OCI-LY3 (cell line): ENCODE measurements at regions not wholly inside any gene's neighbourhood (a gene's known extent, or its start where the extent isn't known, plus 50 kb on each side); places are given as distances from the start of the nearest gene placed in this dataset.

Source experiments
- CTCF ChIP-seq: fragments of 200-600, 300-600 bp; sonication (generic); IDR thresholded peaks from 2 replicates; pipeline ENCODE4 v1.5.1; 2014; ENCODE audit warnings: antibody characterized with exemption, low read length, low read depth
- EZH2phosphoT487 ChIP-seq: fragments of 200-600 bp; shearing (Covaris generic); IDR thresholded peaks from 2 replicates; pipeline ENCODE4 v1.6.1; 2018; ENCODE audit warnings: antibody characterized with exemption, mixed run types, low read depth

GRCh38 chr3:180183346-180183745, 146.6 kb upstream of the PEX5L start:
- TF ChIP-seq CTCF (no peak), EZH2phosphoT487 (no peak)
